Stimulated activated CD4-positive, alpha-beta T cell treated with anti-CD3 and anti-CD28 coated beads, Interleukin-12 subunit alpha, Interleukin-12 subunit beta, amount 100 ng/mL, for 4 hours (primary cell): ENCODE measurements at regions not wholly inside any gene's neighbourhood (a gene's known extent, or its start where the extent isn't known, plus 50 kb on each side); places are given as distances from the start of the nearest gene placed in this dataset.

Experiments used
- DNase-seq: peaks from one replicate; pipeline ENCODE4 v3.0.0-alpha.2; 2020

GRCh38 chr6:41404182-41404845, 68.9 kb downstream of the NCR2 start:
- no peak for DNase-seq

- DNase-seq, result no peak
Measured at GRCh38 chr6:41405941-41406727, 70.7 kb downstream of the NCR2 start.

- no peak for DNase-seq
Measured at GRCh38 chr6:41406728-41407489, 71.5 kb downstream of the NCR2 start.

- no peak for DNase-seq
Measured at GRCh38 chr6:41408576-41408975, 73.2 kb downstream of the NCR2 start.

GRCh38 chr6:41408982-41409381, 73.6 kb downstream of the NCR2 start:
- no peak for DNase-seq

GRCh38 chr6:41409489-41409888, 74.1 kb downstream of the NCR2 start:
- DNase-seq, result no peak

- DNase-seq, result no peak
Measured at GRCh38 chr6:41411961-41412360, 76.6 kb downstream of the NCR2 start.

- DNase-seq, result no peak
Measured at GRCh38 chr6:41413250-41413649, 77.8 kb downstream of the NCR2 start.

- no peak for DNase-seq
Measured at GRCh38 chr6:41416501-41416837, 81.1 kb downstream of the NCR2 start.

GRCh38 chr6:41418741-41419140, 83.3 kb downstream of the NCR2 start:
- no peak for DNase-seq

GRCh38 chr6:41419385-41419784, 84.0 kb downstream of the NCR2 start:
- DNase-seq, result no peak

GRCh38 chr6:41420186-41420585, 84.8 kb downstream of the NCR2 start:
- DNase-seq, result no peak

GRCh38 chr6:41422161-41422560, 86.8 kb downstream of the NCR2 start:
- DNase-seq, result no peak

GRCh38 chr6:41423002-41423401, 87.6 kb downstream of the NCR2 start:
- DNase-seq, result no peak

- peak; percentile 83 for DNase-seq
Measured at GRCh38 chr6:41424370-41425058, 89.1 kb downstream of the NCR2 start.

GRCh38 chr6:41425511-41425910, 90.1 kb downstream of the NCR2 start:
- DNase-seq, result no peak

- DNase-seq, result no peak
Measured at GRCh38 chr6:41426438-41426851, 91.0 kb downstream of the NCR2 start.

- no peak for DNase-seq
Measured at GRCh38 chr6:41426888-41427641, 91.7 kb downstream of the NCR2 start.

GRCh38 chr6:41427642-41428335, 92.4 kb downstream of the NCR2 start:
- peak; percentile 15 for DNase-seq

- DNase-seq, result no peak
Measured at GRCh38 chr6:41428336-41428995, 93.1 kb downstream of the NCR2 start.

GRCh38 chr6:41428996-41429421, 93.6 kb downstream of the NCR2 start:
- no peak for DNase-seq
